WTC11 (cell line): ENCODE measurements at regions not wholly inside any gene's neighbourhood (a gene's known extent, or its start where the extent isn't known, plus 50 kb on each side); places are given as distances from the start of the nearest gene placed in this dataset.
"Not testable (repeated sequence)": the region's sequence is repeated elsewhere in the genome, so short reads cannot be mapped to it uniquely, and the experiment has no call there.

Source experiments
- ATAC-seq: fragments of 200-7000 bp; cut with Tn5 transposase; 2 replicates; pipeline ENCODE4 v1.10.0; 2021; ENCODE audit warnings: mild to moderate bottlenecking, moderate library complexity
- CTCF ChIA-PET: fragments of 300-600 bp; sonication (Branson Sonifier 250); formaldehyde crosslinking; loops from one replicate; lab custom pipeline; 2021; ENCODE audit warnings: antibody characterized with exemption; lab: Charles Lee
- POLR2A ChIA-PET: fragments of 350-600 bp; sonication (Branson Sonifier 250); formaldehyde crosslinking; loops from one replicate; lab custom pipeline; 2021; ENCODE audit warnings: antibody characterized with exemption; lab: Charles Lee
- DNase-seq: peaks from one replicate; pipeline ENCODE4 v3.0.0; 2021; ENCODE audit warnings: low spot score
- H3K27ac Mint-ChIP-seq: 2 replicates; pipeline ENCODE4 v1.8.0; 2021; ENCODE audit warnings: mixed read lengths
- H3K27me3 Mint-ChIP-seq: 2 replicates; pipeline ENCODE4 v1.8.0; 2021; ENCODE audit warnings: low read depth, mild to moderate bottlenecking, moderate library complexity, mixed read lengths
- H3K36me3 Mint-ChIP-seq: 2 replicates; pipeline ENCODE4 v1.8.0; 2021; ENCODE audit warnings: mixed read lengths
- H3K4me1 Mint-ChIP-seq: 2 replicates; pipeline ENCODE4 v1.8.0; 2022; ENCODE audit warnings: mixed read lengths
- H3K4me3 Mint-ChIP-seq: 2 replicates; pipeline ENCODE4 v1.8.0; 2021; ENCODE audit warnings: mild to moderate bottlenecking, moderate library complexity, mixed read lengths
- H3K9me3 Mint-ChIP-seq: 2 replicates; pipeline ENCODE4 v1.8.0; 2021; ENCODE audit warnings: mixed read lengths
- AR ChIP-seq: fragments of 250-450 bp; sonication (Bioruptor Pico); IDR thresholded peaks from 2 replicates; pipeline ENCODE4 v1.9.0; 2021; ENCODE audit warnings: mild to moderate bottlenecking
- ESRRA ChIP-seq: sonication (generic); formaldehyde crosslinking; IDR thresholded peaks from 2 replicates; pipeline ENCODE4 v1.8.1; 2022; ENCODE audit warnings: mild to moderate bottlenecking, missing genetic modification reagents, borderline replicate concordance
- FOXJ3 ChIP-seq: sonication (generic); formaldehyde crosslinking; IDR thresholded peaks from 2 replicates; pipeline ENCODE4 v1.9.0; 2021; ENCODE audit warnings: missing genetic modification reagents, mild to moderate bottlenecking, borderline replicate concordance
- KAT7 ChIP-seq: sonication (generic); formaldehyde crosslinking; IDR thresholded peaks from 2 replicates; pipeline ENCODE4 v1.8.1; 2023; ENCODE audit warnings: missing genetic modification reagents, mild to moderate bottlenecking, borderline replicate concordance
- MAX ChIP-seq: sonication (generic); formaldehyde crosslinking; IDR thresholded peaks from 2 replicates; pipeline ENCODE4 v1.8.0; 2022; ENCODE audit warnings: mild to moderate bottlenecking, missing genetic modification reagents
- NFE2L1 ChIP-seq: sonication (generic); formaldehyde crosslinking; IDR thresholded peaks from 2 replicates; pipeline ENCODE4 v1.8.1; 2023; ENCODE audit warnings: missing genetic modification reagents
- NR1H2 ChIP-seq: sonication (generic); formaldehyde crosslinking; IDR thresholded peaks from 2 replicates; pipeline ENCODE4 v1.9.0; 2021; ENCODE audit warnings: mild to moderate bottlenecking, moderate library complexity, missing genetic modification reagents
- NR2C2 ChIP-seq: sonication (generic); formaldehyde crosslinking; IDR thresholded peaks from 2 replicates; pipeline ENCODE4 v1.8.0; 2022; ENCODE audit warnings: mild to moderate bottlenecking, missing genetic modification reagents
- ZMAT4 ChIP-seq: fragments of 250-450 bp; sonication (Bioruptor Pico); IDR thresholded peaks from 2 replicates; pipeline ENCODE4 v1.9.0; 2021; ENCODE audit warnings: mild to moderate bottlenecking
- ZNF232 ChIP-seq: sonication (generic); formaldehyde crosslinking; IDR thresholded peaks from 2 replicates; pipeline ENCODE4 v1.8.0; 2022; ENCODE audit warnings: mild to moderate bottlenecking, missing genetic modification reagents
- ZNF396 ChIP-seq: fragments of 250-450 bp; sonication (Bioruptor Pico); IDR thresholded peaks from 2 replicates; pipeline ENCODE4 v1.8.0; 2021; ENCODE audit warnings: mild to moderate bottlenecking, moderate library complexity, borderline replicate concordance
- ZNF423 ChIP-seq: fragments of 250-450 bp; sonication (Bioruptor Pico); IDR thresholded peaks from 2 replicates; pipeline ENCODE4 v2.1.2; 2022; ENCODE audit warnings: mild to moderate bottlenecking, moderate library complexity
- TF ChIP-seq, protein P1 (sequence below): sonication (generic); formaldehyde crosslinking; IDR thresholded peaks from 2 replicates; pipeline ENCODE4 v1.8.1; 2023; ENCODE audit warnings: mild to moderate bottlenecking, missing genetic modification reagents, moderate library complexity
- TF ChIP-seq, protein P2 (sequence below): sonication (generic); formaldehyde crosslinking; IDR thresholded peaks from 2 replicates; pipeline ENCODE4 v1.8.1; 2023; ENCODE audit warnings: mild to moderate bottlenecking, missing genetic modification reagents
- TF ChIP-seq, protein P3 (sequence below): sonication (generic); formaldehyde crosslinking; IDR thresholded peaks from 2 replicates; pipeline ENCODE4 v1.8.0; 2022; ENCODE audit warnings: mild to moderate bottlenecking, missing genetic modification reagents

- TF ChIP-seq ZNF232 (no peak), MAX (CRISPR knock-in tag) (no peak), NR2C2 (CRISPR knock-in tag) (no peak), ZNF423 (CRISPR knock-in tag) (no peak), NFE2L1 (no peak), FOXJ3 (CRISPR knock-in tag) (no peak), NR1H2 (no peak), ZMAT4 (CRISPR knock-in tag) (no peak), ESRRA (CRISPR knock-in tag) (no peak)
- TF ChIP-seq, protein P1, sequence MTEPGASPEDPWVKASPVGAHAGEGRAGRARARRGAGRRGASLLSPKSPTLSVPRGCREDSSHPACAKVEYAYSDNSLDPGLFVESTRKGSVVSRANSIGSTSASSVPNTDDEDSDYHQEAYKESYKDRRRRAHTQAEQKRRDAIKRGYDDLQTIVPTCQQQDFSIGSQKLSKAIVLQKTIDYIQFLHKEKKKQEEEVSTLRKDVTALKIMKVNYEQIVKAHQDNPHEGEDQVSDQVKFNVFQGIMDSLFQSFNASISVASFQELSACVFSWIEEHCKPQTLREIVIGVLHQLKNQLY: no peak
- TF ChIP-seq, protein P2, sequence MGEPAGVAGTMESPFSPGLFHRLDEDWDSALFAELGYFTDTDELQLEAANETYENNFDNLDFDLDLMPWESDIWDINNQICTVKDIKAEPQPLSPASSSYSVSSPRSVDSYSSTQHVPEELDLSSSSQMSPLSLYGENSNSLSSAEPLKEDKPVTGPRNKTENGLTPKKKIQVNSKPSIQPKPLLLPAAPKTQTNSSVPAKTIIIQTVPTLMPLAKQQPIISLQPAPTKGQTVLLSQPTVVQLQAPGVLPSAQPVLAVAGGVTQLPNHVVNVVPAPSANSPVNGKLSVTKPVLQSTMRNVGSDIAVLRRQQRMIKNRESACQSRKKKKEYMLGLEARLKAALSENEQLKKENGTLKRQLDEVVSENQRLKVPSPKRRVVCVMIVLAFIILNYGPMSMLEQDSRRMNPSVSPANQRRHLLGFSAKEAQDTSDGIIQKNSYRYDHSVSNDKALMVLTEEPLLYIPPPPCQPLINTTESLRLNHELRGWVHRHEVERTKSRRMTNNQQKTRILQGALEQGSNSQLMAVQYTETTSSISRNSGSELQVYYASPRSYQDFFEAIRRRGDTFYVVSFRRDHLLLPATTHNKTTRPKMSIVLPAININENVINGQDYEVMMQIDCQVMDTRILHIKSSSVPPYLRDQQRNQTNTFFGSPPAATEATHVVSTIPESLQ (CRISPR knock-in tag): no peak
- TF ChIP-seq, protein P3, sequence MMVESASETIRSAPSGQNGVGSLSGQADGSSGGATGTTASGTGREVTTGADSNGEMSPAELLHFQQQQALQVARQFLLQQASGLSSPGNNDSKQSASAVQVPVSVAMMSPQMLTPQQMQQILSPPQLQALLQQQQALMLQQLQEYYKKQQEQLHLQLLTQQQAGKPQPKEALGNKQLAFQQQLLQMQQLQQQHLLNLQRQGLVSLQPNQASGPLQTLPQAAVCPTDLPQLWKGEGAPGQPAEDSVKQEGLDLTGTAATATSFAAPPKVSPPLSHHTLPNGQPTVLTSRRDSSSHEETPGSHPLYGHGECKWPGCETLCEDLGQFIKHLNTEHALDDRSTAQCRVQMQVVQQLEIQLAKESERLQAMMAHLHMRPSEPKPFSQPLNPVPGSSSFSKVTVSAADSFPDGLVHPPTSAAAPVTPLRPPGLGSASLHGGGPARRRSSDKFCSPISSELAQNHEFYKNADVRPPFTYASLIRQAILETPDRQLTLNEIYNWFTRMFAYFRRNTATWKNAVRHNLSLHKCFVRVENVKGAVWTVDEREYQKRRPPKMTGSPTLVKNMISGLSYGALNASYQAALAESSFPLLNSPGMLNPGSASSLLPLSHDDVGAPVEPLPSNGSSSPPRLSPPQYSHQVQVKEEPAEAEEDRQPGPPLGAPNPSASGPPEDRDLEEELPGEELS (CRISPR knock-in tag): no peak
- H3K27ac Mint-ChIP-seq: no peak overlapping the region
- ChIA-PET CTCF (no interaction called here), POLR2A (no interaction called here)
- H3K9me3 Mint-ChIP-seq: peaks cover 29% of the 10 kb centered on the region
- no peak overlapping the region for H3K4me3 Mint-ChIP-seq
- DNase-seq (no peak), ATAC-seq (no peak)
- H3K36me3 Mint-ChIP-seq: peaks cover 6% of the 10 kb centered on the region
- no peaks in the 10 kb centered on the region for H3K4me1 Mint-ChIP-seq
- H3K27me3 Mint-ChIP-seq: no peaks in the 10 kb centered on the region
These were observed 85.8 kb upstream of the CMC1 start for GRCh38 chr3:28155631-28156030.

GRCh38 chr3:28156599-28156998 lies 84.8 kb upstream of the CMC1 start:
- H3K27me3 Mint-ChIP-seq, H3K4me3 Mint-ChIP-seq, H3K27ac Mint-ChIP-seq, H3K36me3 Mint-ChIP-seq, H3K4me1 Mint-ChIP-seq, POLR2A ChIA-PET, DNase-seq, ATAC-seq: not testable (repeated sequence)
- CTCF ChIA-PET: interaction anchor here (0.6 kb wide), 1 partner anchor 15 kb away, joined by 3 read pairs; no protein-coding TSS in a partner anchor
- H3K9me3 Mint-ChIP-seq: peaks cover 29% of the 10 kb centered on the region

DNA sequence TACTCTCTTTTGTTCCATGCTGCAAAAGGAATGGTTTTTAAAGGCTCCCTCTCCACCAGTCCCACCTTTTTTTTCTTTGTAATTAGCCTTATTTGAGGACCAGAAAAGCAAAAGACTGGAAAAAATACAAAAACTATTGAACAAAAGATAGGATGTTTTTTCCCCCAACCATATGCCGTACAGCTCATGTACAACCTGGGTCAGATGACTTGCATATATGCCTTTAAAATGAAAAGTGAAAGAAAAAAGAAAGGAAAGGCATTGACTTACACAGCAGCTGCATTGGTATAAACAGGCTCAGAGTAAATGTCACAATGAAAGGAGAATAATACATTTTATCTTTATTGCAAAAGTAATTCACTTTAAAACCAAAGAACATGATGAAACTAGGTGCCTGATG lies 69.5 kb upstream of the CMC1 start:
- CTCF ChIA-PET: no interaction called here
- no peak overlapping the region for H3K27ac Mint-ChIP-seq
- ATAC-seq: no peak
- no peaks in the 10 kb centered on the region for H3K36me3 Mint-ChIP-seq
- no peaks in the 10 kb centered on the region for H3K27me3 Mint-ChIP-seq
- no peaks in the 10 kb centered on the region for H3K4me1 Mint-ChIP-seq
- no peak for DNase-seq
- TF ChIP-seq ZNF396: no peak
- TF ChIP-seq AR (CRISPR knock-in tag): no peak
- no peak for TF ChIP-seq KAT7 (CRISPR knock-in tag)
- TF ChIP-seq, all 79 proteins: peak for 0
- Mint-ChIP-seq H3K4me3 (no peak overlapping the region), H3K9me3 (no peaks in the 10 kb centered on the region)
- POLR2A ChIA-PET: no interaction called here
